Stimulated activated effector memory CD8-positive, alpha-beta T cell treated with anti-CD3 and anti-CD28 coated beads, Interleukin-12 subunit alpha, Interleukin-12 subunit beta, amount 100 ng/mL, for 72 hours (primary cell): ENCODE measurements at regions not wholly inside any gene's neighbourhood (a gene's known extent, or its start where the extent isn't known, plus 50 kb on each side); places are given as distances from the start of the nearest gene placed in this dataset.

Experiments
- ATAC-seq: fragments of 150-1000 bp; cut with Tn5 transposase; 2 replicates; pipeline ENCODE4 v1.10.0; 2021
- DNase-seq, 2 donors: peaks; one replicate each; pipeline ENCODE4 v3.0.0; 2021 to 2022; ENCODE audit warnings: low spot score in 2 of 2
- H3K27ac Mint-ChIP-seq: one replicate; pipeline ENCODE4 v1.8.0; 2022; ENCODE audit warnings: mild to moderate bottlenecking, mixed read lengths
- H3K36me3 Mint-ChIP-seq: one replicate; pipeline ENCODE4 v1.8.0; 2022; ENCODE audit warnings: mild to moderate bottlenecking, mixed read lengths
- H3K4me1 Mint-ChIP-seq: one replicate; pipeline ENCODE4 v1.8.0; 2022; ENCODE audit warnings: mixed read lengths
- H3K4me3 Mint-ChIP-seq: one replicate; pipeline ENCODE4 v1.8.0; 2022; ENCODE audit warnings: mild to moderate bottlenecking, mixed read lengths
- H3K9me3 Mint-ChIP-seq: one replicate; pipeline ENCODE4 v1.8.0; 2022; ENCODE audit warnings: mixed read lengths

- no peak overlapping the region for H3K4me3 Mint-ChIP-seq
- ATAC-seq (no peak), DNase-seq (no peak)
- H3K4me1 Mint-ChIP-seq: no peaks in the 10 kb centered on the region
- H3K27ac Mint-ChIP-seq: no peak overlapping the region
- no peaks in the 10 kb centered on the region for H3K36me3 Mint-ChIP-seq
- peaks cover 5% of the 10 kb centered on the region for H3K9me3 Mint-ChIP-seq
Observed at GRCh38 chr4:14434483-14434882, 567.8 kb upstream of the CPEB2 start.

GRCh38 chr4:14434916-14435315 lies 567.4 kb upstream of the CPEB2 start:
- ATAC-seq: no peak
- H3K4me1 Mint-ChIP-seq: no peaks in the 10 kb centered on the region
- H3K9me3 Mint-ChIP-seq: peaks cover 8% of the 10 kb centered on the region
- no peak overlapping the region for H3K27ac Mint-ChIP-seq
- no peaks in the 10 kb centered on the region for H3K36me3 Mint-ChIP-seq
- no peak for DNase-seq
- no peak overlapping the region for H3K4me3 Mint-ChIP-seq

- ATAC-seq (no peak), DNase-seq (no peak)
- H3K4me1 Mint-ChIP-seq: no peaks in the 10 kb centered on the region
- peaks cover 12% of the 10 kb centered on the region for H3K9me3 Mint-ChIP-seq
- no peak overlapping the region for H3K27ac Mint-ChIP-seq
- no peak overlapping the region for H3K4me3 Mint-ChIP-seq
- no peaks in the 10 kb centered on the region for H3K36me3 Mint-ChIP-seq
Observed at GRCh38 chr4:14441561-14441960, 560.7 kb upstream of the CPEB2 start.

GRCh38 chr4:14445882-14446281 lies 556.4 kb upstream of the CPEB2 start:
- H3K36me3 Mint-ChIP-seq: no peaks in the 10 kb centered on the region
- no peaks in the 10 kb centered on the region for H3K4me1 Mint-ChIP-seq
- H3K27ac Mint-ChIP-seq: no peak overlapping the region
- DNase-seq (no peak), ATAC-seq (no peak)
- no peak overlapping the region for H3K4me3 Mint-ChIP-seq
- peaks cover 4% of the 10 kb centered on the region for H3K9me3 Mint-ChIP-seq

- no peaks in the 10 kb centered on the region for H3K4me1 Mint-ChIP-seq
- H3K9me3 Mint-ChIP-seq: peaks cover 4% of the 10 kb centered on the region
- no peak for DNase-seq
- no peaks in the 10 kb centered on the region for H3K36me3 Mint-ChIP-seq
- H3K4me3 Mint-ChIP-seq: no peak overlapping the region
- no peak overlapping the region for H3K27ac Mint-ChIP-seq
- ATAC-seq: no peak
Observed at GRCh38 chr4:14446311-14446710, 556.0 kb upstream of the CPEB2 start.

GRCh38 chr4:14446904-14447303 lies 555.4 kb upstream of the CPEB2 start:
- Mint-ChIP-seq H3K27ac (no peak overlapping the region), H3K4me3 (no peak overlapping the region), H3K4me1 (no peaks in the 10 kb centered on the region), H3K36me3 (no peaks in the 10 kb centered on the region), H3K9me3 (peaks cover 4% of the 10 kb centered on the region)
- DNase-seq (no peak), ATAC-seq (no peak)

GRCh38 chr4:14449308-14449707 lies 553.0 kb upstream of the CPEB2 start:
- no peaks in the 10 kb centered on the region for H3K4me1 Mint-ChIP-seq
- no peak overlapping the region for H3K27ac Mint-ChIP-seq
- H3K9me3 Mint-ChIP-seq: peaks cover 9% of the 10 kb centered on the region
- no peak overlapping the region for H3K4me3 Mint-ChIP-seq
- ATAC-seq: no peak
- DNase-seq: no peak
- H3K36me3 Mint-ChIP-seq: no peaks in the 10 kb centered on the region

- Mint-ChIP-seq H3K9me3 (peaks cover 5% of the 10 kb centered on the region), H3K4me1 (no peaks in the 10 kb centered on the region), H3K27ac (no peak overlapping the region), H3K4me3 (no peak overlapping the region), H3K36me3 (no peaks in the 10 kb centered on the region)
- no peak for DNase-seq
- no peak for ATAC-seq
Observed at GRCh38 chr4:14452001-14452400, 550.3 kb upstream of the CPEB2 start.

GRCh38 chr4:14452764-14453163 lies 549.5 kb upstream of the CPEB2 start:
- Mint-ChIP-seq H3K4me1 (no peaks in the 10 kb centered on the region), H3K27ac (no peak overlapping the region), H3K36me3 (no peaks in the 10 kb centered on the region), H3K4me3 (no peak overlapping the region), H3K9me3 (peaks cover 5% of the 10 kb centered on the region)
- DNase-seq (no peak), ATAC-seq (no peak)

GRCh38 chr4:14458463-14458862 lies 543.8 kb upstream of the CPEB2 start:
- Mint-ChIP-seq H3K27ac (no peak overlapping the region), H3K9me3 (peaks cover 6% of the 10 kb centered on the region), H3K4me3 (no peak overlapping the region), H3K4me1 (no peaks in the 10 kb centered on the region), H3K36me3 (no peaks in the 10 kb centered on the region)
- DNase-seq: no peak
- ATAC-seq: no peak

- Mint-ChIP-seq H3K36me3 (no peaks in the 10 kb centered on the region), H3K9me3 (peaks cover 6% of the 10 kb centered on the region), H3K27ac (no peak overlapping the region), H3K4me1 (no peaks in the 10 kb centered on the region), H3K4me3 (no peak overlapping the region)
- ATAC-seq (no peak), DNase-seq (no peak)
Observed at GRCh38 chr4:14465057-14465456, 537.2 kb upstream of the CPEB2 start.

GRCh38 chr4:14465507-14465906 lies 536.8 kb upstream of the CPEB2 start:
- no peak overlapping the region for H3K4me3 Mint-ChIP-seq
- H3K36me3 Mint-ChIP-seq: no peaks in the 10 kb centered on the region
- DNase-seq: no peak
- H3K9me3 Mint-ChIP-seq: peaks cover 5% of the 10 kb centered on the region
- H3K27ac Mint-ChIP-seq: no peak overlapping the region
- H3K4me1 Mint-ChIP-seq: no peaks in the 10 kb centered on the region
- ATAC-seq: no peak

- no peak for DNase-seq
- no peak for ATAC-seq
- Mint-ChIP-seq H3K4me1 (no peaks in the 10 kb centered on the region), H3K9me3 (peaks cover 8% of the 10 kb centered on the region), H3K4me3 (no peak overlapping the region), H3K36me3 (no peaks in the 10 kb centered on the region), H3K27ac (no peak overlapping the region)
Observed at GRCh38 chr4:14478504-14478903, 523.8 kb upstream of the CPEB2 start.

GRCh38 chr4:14496408-14496807 lies 505.9 kb upstream of the CPEB2 start:
- no peaks in the 10 kb centered on the region for H3K4me1 Mint-ChIP-seq
- no peak overlapping the region for H3K4me3 Mint-ChIP-seq
- ATAC-seq (no peak), DNase-seq (no peak)
- H3K27ac Mint-ChIP-seq: no peak overlapping the region
- H3K9me3 Mint-ChIP-seq: peaks cover 8% of the 10 kb centered on the region
- no peaks in the 10 kb centered on the region for H3K36me3 Mint-ChIP-seq

GRCh38 chr4:14496969-14497368 lies 505.3 kb upstream of the CPEB2 start:
- Mint-ChIP-seq H3K4me1 (no peaks in the 10 kb centered on the region), H3K9me3 (peaks cover 8% of the 10 kb centered on the region), H3K4me3 (no peak overlapping the region), H3K27ac (no peak overlapping the region), H3K36me3 (no peaks in the 10 kb centered on the region)
- DNase-seq: no peak
- no peak for ATAC-seq

- no peak overlapping the region for H3K27ac Mint-ChIP-seq
- H3K4me1 Mint-ChIP-seq: no peaks in the 10 kb centered on the region
- ATAC-seq: no peak
- peaks cover 4% of the 10 kb centered on the region for H3K9me3 Mint-ChIP-seq
- DNase-seq: no peak
- H3K36me3 Mint-ChIP-seq: no peaks in the 10 kb centered on the region
- no peak overlapping the region for H3K4me3 Mint-ChIP-seq
Observed at GRCh38 chr4:14504162-14504561, 498.1 kb upstream of the CPEB2 start.

- no peak overlapping the region for H3K4me3 Mint-ChIP-seq
- H3K9me3 Mint-ChIP-seq: no peaks in the 10 kb centered on the region
- no peaks in the 10 kb centered on the region for H3K4me1 Mint-ChIP-seq
- no peak for ATAC-seq
- DNase-seq: no peak
- H3K36me3 Mint-ChIP-seq: no peaks in the 10 kb centered on the region
- no peak overlapping the region for H3K27ac Mint-ChIP-seq
Observed at GRCh38 chr4:14513471-14513870, 488.8 kb upstream of the CPEB2 start.
